Cardiac fibroblast (primary cell): ENCODE measurements at regions not wholly inside any gene's neighbourhood (a gene's known extent, or its start where the extent isn't known, plus 50 kb on each side); places are given as distances from the start of the nearest gene placed in this dataset.

Experiments
- DNase-seq, 2 donors: peaks; one replicate each; pipeline versions ENCODE4 v3.0.0 to v3.0.0-alpha.2; 2010; ENCODE audit warnings: low read depth in 2 of 2
- H3K4me3 ChIP-seq, 2 donors: replicated peaks in 1 of 2; 1 replicate in 1 of 2; 2 replicates in 1 of 2; pipeline ENCODE4 v1.5.1; 2011; ENCODE audit warnings: low read depth in 2 of 2, low read length in 2 of 2, mild to moderate bottlenecking in 2 of 2, moderate library complexity in 1 of 2
- TF ChIP-seq, protein P1 (sequence below): IDR thresholded peaks from one replicate; pipeline ENCODE4 v1.5.1; 2011; ENCODE audit warnings: low read depth, mild to moderate bottlenecking, low read length, inconsistent platforms

DNA sequence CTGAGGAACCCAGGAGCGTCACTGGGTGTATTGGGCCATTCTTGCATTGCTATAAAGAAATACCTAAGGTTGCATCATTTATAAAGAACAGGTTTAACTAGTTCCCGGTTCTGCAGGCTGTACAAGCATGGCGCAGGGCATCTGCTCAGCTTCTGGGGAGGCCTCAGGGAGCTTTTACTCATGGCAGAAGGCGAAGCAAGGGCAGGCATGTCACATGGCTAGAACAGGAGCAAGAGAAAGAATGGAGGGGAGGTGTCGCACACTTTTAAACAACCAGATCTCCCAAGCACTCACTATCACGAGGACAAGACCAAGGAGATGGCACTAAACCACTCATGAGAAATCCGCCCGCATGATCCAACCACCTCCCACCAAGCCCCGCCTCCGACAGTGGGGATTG, 65.2 kb downstream of the PSMG1 start:
- H3K4me3 ChIP-seq: no peak overlapping the region
- TF ChIP-seq, protein P1, sequence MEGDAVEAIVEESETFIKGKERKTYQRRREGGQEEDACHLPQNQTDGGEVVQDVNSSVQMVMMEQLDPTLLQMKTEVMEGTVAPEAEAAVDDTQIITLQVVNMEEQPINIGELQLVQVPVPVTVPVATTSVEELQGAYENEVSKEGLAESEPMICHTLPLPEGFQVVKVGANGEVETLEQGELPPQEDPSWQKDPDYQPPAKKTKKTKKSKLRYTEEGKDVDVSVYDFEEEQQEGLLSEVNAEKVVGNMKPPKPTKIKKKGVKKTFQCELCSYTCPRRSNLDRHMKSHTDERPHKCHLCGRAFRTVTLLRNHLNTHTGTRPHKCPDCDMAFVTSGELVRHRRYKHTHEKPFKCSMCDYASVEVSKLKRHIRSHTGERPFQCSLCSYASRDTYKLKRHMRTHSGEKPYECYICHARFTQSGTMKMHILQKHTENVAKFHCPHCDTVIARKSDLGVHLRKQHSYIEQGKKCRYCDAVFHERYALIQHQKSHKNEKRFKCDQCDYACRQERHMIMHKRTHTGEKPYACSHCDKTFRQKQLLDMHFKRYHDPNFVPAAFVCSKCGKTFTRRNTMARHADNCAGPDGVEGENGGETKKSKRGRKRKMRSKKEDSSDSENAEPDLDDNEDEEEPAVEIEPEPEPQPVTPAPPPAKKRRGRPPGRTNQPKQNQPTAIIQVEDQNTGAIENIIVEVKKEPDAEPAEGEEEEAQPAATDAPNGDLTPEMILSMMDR: no peak
- no peak for DNase-seq

DNA sequence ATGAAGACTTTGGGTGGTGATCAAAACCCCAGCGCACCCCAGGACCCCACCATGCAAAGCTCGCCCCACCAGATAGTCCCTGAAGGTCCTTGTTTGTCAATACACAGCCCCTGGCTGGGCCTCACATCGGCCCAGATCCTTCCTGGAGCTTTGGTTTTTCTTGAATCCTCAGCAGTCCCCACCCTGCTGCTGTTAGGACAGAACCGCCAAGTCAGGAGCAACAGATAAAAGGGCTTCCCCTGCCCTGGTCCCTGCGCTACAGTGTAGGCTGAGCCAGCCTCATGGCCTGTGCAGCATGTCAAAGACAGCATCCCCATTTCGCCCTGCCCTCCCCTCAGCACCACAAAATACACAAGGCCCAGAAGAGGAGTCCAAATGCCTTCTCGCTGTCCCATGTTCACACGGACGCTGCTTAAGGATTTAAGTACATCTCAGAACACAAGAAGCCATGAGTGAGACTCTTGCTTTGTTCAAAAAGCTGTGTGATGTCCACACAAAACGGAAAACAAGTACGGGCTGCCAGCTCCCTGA, 65.7 kb downstream of the PSMG1 start:
- no peak for DNase-seq
- TF ChIP-seq, protein P1: no peak
- H3K4me3 ChIP-seq: no peak overlapping the region

DNA sequence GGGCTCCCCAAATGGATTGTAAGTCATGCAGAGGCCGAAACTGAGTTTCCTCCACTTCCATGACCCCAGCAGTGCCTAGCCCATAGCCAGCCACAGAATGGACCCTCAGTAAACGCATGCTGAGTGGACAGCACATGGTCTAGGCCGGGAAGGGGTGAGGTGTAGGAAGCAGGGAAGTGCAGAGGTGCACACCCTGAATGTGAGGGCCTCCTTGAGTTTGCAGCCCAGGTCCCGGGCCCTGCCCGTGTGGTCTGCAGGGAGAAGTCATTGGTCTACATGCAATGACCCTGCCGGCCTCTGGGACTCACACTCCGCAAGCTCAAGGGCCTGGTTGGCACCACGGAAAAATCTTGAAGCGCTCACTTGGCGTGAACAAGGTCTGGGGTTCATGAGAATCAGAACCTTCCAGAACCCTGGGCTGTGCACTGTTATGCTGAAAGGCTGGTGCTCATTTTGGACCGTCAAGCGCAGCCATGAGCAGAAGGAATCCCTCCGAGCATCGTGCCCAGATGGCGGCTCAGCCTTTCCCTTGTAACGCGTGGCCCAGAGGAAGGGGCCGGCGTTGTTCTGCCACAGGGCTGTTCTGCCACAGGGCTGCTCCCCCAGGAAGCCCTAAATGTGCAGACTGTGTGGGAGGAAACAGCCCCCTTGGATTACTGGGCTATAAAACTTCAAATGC, 66.4 kb downstream of the PSMG1 start:
- TF ChIP-seq, protein P1: no peak
- no peak for DNase-seq
- no peak overlapping the region for H3K4me3 ChIP-seq

DNA sequence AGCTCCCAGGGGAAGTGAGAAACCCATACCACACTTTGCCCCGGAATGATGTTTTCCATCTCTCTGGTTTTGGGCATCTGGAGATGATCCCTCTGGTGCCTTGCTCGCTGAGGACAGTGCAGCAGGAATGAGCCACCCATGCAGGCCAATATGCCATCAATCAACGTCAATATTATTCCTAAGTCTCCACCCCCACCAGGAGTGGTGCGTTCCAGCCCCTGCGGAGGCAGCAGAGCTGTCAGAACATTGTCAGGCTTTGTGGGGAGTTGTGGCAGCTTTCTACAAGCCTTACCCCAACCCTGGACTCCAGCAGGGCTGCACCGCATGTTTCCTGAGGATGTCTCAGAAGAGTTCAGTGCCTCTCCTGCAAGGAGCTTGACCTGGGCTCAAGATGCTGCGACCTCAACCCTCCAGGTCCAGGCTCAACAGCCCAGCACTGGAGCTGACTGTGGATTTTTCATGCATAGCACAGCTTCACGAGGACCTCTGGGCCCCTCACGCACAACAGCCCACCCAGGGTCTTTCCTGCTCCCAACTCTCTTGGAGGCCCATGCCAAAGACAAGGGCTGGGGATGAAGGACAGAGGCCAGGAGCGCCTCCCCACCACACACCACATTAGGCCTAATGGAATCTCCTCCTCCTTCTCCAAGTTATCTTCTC, 67.5 kb downstream of the PSMG1 start:
- H3K4me3 ChIP-seq: no peak overlapping the region
- no peak for DNase-seq
- TF ChIP-seq, protein P1: no peak

DNA sequence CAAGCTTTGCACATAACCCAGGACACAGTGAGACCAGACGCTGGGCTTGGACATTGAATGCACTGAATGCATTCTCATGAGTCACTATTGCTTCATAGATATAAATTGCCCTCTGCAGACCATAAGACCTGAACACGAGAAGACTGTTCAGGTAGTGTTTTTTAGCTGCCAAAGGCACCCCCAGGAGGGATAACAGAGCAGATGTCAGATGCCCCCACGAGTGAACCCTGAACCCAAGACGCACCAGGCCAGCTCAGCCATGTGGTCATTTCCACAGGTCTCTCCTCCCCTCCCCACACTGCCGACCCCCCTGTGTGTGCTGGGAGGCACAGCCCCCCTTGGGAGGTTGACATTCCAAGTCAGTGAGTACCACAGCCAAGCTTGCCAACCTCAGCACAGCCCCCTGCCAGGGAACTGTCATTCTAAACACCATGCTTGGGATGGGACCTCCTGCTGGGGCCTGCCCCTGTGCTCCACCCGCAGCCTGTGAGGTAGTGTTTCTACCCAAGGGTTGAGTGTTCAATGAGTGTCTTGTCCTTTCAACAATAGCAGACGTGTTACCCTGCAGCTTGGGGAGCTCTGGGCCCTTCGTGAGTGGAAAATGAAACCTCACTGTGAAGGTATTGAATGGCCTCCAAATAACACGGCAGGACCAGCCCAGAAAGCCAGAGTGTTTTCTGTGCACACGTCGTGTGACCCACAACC, 68.2 kb downstream of the PSMG1 start:
- DNase-seq: peak; percentile 73 to 85

DNA sequence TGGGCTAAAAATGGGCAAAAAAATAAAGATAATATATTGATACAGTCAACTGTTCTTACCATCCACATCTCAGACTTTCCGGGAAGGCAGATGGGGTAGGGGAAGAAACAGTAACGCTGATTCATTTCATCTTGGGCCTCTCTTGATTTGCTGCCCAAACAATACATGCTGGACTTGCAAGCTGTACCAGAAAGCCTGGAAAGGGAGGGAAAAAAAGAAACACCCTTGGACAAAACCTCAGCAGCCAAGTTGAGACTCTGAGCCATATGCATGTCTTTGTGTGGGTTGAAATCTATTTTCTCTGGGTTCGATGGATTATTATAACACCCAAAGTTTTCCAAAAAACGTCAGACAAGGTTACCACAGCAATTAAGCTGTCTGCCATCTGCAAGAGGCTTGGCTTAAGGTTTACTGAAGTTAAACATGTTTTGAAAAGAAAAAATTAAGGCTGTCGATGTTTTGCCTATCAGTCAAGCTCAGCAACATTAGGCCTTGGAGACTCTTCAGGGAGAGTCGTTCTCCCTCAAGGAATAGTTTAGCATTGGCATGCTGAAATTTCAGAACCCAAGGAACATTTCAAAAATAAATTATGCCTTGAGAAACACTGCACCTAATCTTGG, 71.2 kb downstream of the PSMG1 start:
- no peak overlapping the region for H3K4me3 ChIP-seq
- peak; percentile 41 to 75 for DNase-seq

More for the DNA sequence above, 68.2 kb downstream of the PSMG1 start:
- no peak overlapping the region for H3K4me3 ChIP-seq
- TF ChIP-seq, protein P1: no peak

More for the DNA sequence above, 71.2 kb downstream of the PSMG1 start:
- TF ChIP-seq, protein P1: no peak
